Suppressor macrophage (primary cell): ENCODE measurements at regions not wholly inside any gene's neighbourhood (a gene's known extent, or its start where the extent isn't known, plus 50 kb on each side); places are given as distances from the start of the nearest gene placed in this dataset.

ENCODE experiments used
- DNase-seq, 4 experiments: peaks; one replicate each; pipeline ENCODE4 v3.0.0-alpha.2; 2020 to 2022

- DNase-seq = peak in 3 of 4 experiments; percentile 8 to 23 (median 16)
Observed at GRCh38 chr6:45830441-45831139, 185.1 kb downstream of the CLIC5 start.

GRCh38 chr6:45829873-45830272 lies 185.8 kb downstream of the CLIC5 start:
- DNase-seq = no peak

GRCh38 chr6:45827952-45828530 lies 187.6 kb downstream of the CLIC5 start:
- no peak for DNase-seq

- no peak for DNase-seq
Observed at GRCh38 chr6:45822873-45823272, 192.8 kb downstream of the CLIC5 start.

- peak; percentile 25 to 64 (median 43) for DNase-seq
Observed at GRCh38 chr6:45822246-45822812, 193.3 kb downstream of the CLIC5 start.

DNA sequence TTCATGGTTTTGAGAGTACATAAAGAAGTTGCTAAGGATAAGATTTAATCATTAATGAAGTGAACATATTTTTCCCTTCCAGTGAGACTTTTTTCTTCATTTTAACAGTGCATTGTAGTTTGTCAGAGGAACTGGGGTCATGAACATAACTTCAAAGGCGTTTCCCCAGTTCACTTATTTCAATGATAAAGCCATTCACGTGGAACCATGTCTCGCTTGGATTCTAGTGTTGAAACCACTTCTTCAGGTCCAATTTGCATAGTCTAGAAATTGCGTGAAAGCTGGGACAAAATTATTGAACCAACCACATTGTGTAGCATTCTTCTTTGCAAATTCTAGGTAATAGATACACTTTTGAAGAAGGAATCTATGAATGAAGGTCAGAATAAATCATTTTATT lies 197.0 kb downstream of the CLIC5 start:
- DNase-seq = no peak

- no peak for DNase-seq
Observed at GRCh38 chr6:45816674-45817297, 198.9 kb downstream of the CLIC5 start.

DNA sequence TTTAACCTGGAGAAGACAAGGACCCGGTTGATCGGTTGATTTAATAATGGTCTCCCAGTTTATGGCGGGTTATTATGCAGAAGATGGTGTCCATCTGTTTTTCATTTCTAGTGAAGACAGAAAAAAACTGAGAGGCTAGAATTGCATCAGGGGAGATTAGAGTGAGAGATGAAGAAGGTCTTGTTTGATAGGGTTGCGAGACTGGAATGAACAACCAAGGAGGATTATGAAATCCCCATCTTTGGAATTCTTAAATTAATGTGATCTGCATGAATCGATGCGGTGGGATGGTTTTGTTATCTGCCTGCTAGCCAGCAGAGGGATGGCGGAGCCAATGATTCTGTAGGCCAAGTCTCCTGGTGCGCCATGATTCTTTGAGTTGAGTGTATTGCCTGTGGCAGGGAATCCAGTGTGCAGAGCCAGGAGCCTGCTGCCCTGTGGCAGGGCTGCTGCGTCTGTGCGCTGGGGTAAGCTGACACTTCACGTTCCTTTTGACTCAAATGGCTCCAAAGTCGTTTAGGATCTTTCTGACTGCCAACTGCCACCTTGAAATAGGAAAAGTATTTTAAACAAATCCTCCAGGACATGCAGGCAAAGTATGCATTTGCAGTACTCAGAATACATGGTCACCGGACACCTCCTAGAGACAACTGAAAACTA lies 200.1 kb downstream of the CLIC5 start:
- no peak for DNase-seq

DNA sequence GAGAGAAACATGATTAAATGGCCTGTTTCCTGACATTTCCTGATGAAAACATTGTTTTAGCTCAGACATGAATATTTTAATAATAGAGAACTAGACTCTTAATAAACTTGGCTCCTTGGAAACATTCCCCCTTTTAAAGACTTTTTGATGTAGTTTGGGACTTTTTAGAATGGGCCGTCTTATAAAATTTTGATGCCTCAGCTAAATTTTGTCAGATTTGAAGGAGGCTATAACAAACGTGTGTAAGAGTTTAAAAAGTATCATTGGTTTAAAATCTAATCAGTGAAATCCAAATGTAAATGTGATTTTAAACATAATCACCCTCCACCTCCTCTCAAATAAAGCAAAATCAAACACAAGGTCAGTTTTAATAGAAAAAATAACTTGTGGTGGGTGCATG lies 200.9 kb downstream of the CLIC5 start:
- DNase-seq = no peak

DNA sequence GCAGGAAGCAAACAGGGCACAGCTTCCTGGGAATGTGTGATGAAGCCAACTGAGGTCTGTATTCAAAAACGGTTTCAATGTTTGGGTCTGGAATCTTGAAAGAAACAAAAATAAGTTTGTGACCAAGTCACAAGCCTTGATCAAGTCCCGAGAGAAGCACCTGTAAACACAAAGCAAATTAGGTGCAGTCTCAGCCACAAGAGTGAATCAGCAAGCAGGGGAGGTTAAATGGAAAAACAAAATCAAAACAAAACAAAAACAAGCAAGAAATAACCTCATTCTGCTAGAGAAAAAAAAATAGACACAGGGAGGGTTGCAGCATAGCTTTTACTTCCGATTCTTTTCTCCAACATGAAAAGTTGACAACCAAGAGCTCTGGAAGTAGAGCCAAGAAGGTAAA lies 201.7 kb downstream of the CLIC5 start:
- DNase-seq = no peak

DNA sequence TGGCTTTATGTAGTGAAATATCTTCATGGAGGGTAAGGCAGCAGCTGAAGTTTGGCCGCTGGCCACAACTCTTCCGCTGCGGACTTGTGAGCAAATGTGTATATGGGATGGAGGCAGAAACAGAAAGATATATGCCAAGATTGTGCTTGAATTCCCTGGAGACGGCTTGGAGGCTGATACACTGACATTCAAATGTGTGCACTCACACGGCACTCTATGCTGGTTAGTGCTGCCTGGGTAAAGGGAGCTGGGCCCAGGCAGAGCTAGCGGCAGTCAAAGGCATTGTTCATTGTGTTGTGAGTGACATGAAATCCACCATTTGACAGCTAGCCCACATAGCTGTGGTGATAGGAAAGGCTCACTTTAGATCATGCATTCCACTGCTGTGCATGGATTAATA lies 202.7 kb downstream of the CLIC5 start:
- DNase-seq = no peak

GRCh38 chr6:45808917-45809316 lies 206.7 kb downstream of the CLIC5 start:
- DNase-seq = no peak

GRCh38 chr6:45808042-45808645 lies 207.5 kb downstream of the CLIC5 start:
- DNase-seq = peak in 2 of 4 experiments; percentile 10 to 17

- DNase-seq = peak in 1 of 4 experiments; percentile 2
Observed at GRCh38 chr6:45807311-45808041, 208.2 kb downstream of the CLIC5 start.

- DNase-seq = peak in 3 of 4 experiments; percentile 6 to 23 (median 16)
Observed at GRCh38 chr6:45806172-45806571, 209.5 kb downstream of the CLIC5 start.

- peak; percentile 61 to 84 (median 75) for DNase-seq
Observed at GRCh38 chr6:45803071-45803470, 212.6 kb downstream of the CLIC5 start.

- no peak for DNase-seq
Observed at GRCh38 chr6:45801471-45802289, 214.0 kb downstream of the CLIC5 start.

- no peak for DNase-seq
Observed at GRCh38 chr6:45800911-45801310, 214.7 kb downstream of the CLIC5 start.

DNA sequence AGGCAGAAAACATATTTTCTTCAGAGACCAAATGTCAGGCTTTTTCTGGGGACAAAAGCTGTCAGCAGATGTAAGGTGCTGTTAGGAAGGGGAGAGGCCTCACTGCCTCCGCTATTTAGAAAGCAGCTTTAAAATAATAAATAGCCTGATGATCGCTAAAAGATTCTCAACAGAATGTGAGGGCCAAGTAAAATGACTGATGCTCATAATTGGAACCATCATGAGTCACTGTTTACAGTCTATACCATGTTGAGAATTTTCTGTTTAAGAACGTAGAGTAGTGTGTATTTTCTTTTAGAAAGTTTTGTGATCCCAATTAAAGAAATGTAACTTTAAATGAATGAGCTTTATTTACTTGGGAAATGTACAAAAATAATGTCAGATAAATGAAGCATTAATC lies 220.0 kb downstream of the CLIC5 start:
- no peak for DNase-seq

- no peak for DNase-seq
Observed at GRCh38 chr6:45794465-45794864, 221.2 kb downstream of the CLIC5 start.
